WI38 (cell line): ENCODE measurements at regions not wholly inside any gene's neighbourhood (a gene's known extent, or its start where the extent isn't known, plus 50 kb on each side); places are given as distances from the start of the nearest gene placed in this dataset.
"Not testable (repeated sequence)": the region's sequence is repeated elsewhere in the genome, so short reads cannot be mapped to it uniquely, and the experiment has no call there.

Experiments used
- H3K4me3 ChIP-seq: 2 replicates; pipeline ENCODE4 v1.5.1; 2011; ENCODE audit warnings: low read depth, mild to moderate bottlenecking, control low read depth, low read length
- TF ChIP-seq, protein P1 (sequence below): IDR thresholded peaks from 2 replicates; pipeline ENCODE4 v1.5.1; 2012; ENCODE audit warnings: low read depth, mild to moderate bottlenecking, control low read depth, low read length

DNA sequence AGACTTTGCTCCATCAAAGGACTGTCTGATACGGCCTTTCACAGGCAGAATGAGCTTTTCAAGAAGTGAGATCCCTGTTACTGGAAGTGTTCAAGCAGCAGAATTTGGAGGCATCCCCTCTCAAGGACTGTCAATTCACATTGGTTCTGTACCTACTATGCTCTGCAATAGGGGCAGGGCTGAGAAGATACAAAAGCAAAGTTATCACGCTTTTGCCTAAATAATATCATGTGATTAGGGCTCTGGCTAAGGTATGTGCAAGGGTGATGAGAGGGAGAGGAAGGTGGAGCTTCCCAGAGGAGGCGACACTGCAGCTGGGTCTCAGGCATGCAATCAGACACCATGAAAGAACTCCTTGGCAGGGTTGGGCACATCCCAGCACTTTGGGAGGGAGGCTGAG, 80.2 kb upstream of the PIM1 start:
- no peak overlapping the region for H3K4me3 ChIP-seq
- TF ChIP-seq, protein P1, sequence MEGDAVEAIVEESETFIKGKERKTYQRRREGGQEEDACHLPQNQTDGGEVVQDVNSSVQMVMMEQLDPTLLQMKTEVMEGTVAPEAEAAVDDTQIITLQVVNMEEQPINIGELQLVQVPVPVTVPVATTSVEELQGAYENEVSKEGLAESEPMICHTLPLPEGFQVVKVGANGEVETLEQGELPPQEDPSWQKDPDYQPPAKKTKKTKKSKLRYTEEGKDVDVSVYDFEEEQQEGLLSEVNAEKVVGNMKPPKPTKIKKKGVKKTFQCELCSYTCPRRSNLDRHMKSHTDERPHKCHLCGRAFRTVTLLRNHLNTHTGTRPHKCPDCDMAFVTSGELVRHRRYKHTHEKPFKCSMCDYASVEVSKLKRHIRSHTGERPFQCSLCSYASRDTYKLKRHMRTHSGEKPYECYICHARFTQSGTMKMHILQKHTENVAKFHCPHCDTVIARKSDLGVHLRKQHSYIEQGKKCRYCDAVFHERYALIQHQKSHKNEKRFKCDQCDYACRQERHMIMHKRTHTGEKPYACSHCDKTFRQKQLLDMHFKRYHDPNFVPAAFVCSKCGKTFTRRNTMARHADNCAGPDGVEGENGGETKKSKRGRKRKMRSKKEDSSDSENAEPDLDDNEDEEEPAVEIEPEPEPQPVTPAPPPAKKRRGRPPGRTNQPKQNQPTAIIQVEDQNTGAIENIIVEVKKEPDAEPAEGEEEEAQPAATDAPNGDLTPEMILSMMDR: no peak

DNA sequence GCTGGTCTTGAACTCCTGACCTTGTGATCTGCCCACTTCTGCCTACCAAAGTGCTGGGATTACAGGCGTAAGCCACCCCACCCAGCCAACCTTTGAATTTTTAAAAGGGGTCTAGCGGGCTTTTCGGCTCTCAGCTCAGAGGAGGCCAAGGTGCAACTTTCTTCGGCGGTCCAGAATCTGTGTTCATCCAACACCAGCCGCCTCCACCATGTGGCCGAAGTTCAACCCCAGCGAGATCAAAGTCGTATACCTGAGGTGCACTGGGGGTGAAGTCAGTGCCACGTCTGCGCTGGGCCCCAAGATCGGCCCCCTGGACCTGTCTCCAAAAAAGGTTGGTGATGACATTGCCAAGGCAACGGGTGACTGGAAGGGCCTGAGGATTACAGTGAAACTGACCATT, 78.8 kb upstream of the PIM1 start:
- H3K4me3 ChIP-seq: not testable (repeated sequence)

DNA sequence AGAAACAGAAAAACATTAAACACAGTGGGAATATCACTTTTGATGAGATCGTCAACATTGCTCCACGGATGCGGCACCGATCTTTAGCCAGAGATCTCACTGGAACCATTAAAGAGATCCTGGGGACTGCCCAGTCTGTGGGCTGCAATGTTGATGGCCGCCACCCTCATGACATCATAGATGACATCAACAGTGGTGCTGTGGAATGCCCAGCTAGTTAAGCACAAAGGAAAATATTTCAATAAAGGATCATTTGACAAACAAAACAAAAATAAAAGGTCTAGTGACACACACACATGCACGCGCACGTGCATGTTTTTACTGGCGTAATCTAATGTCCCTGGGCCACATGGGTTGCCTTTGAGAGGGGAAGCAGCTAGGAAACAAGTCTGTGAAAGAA, 78.4 kb upstream of the PIM1 start:
- not testable (repeated sequence) for H3K4me3 ChIP-seq

DNA sequence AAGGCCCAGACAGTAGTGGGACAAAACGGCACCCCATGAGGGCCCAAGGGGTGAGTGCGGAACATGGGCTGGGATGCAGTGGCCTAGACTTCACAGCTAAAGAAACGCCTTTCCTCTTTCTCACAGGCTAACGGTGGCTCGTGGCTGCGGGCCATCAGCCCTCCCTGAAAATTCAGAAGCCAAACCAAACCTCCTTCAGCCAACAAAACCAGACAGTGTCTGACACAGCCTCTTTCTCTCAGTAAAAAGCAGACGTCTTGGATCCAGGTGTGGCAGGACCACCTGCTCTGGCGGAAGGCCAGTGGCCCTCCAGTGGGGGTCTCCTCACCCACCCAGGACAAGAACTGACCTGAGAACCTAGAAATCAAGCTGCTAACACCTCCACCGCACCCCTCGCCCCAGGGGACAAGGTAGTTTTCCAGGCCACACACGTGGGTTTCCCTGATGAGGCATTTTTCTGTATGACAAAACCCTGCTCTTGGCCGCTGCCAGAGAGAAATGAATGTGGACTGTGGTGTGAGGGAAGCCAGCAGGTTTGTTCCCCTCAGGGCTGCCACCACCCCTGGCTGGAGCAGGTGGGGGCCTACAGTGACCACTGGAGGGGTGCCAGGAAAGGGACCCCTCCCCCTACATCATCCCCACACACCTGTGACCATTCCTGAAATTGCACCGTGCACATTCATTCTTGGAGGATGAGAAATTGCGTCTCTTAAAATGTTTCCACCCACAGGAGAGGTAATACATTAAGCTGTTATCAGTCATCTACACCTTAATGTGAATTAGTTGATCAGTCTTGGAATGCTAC, 76.8 kb upstream of the PIM1 start:
- H3K4me3 ChIP-seq: no peak overlapping the region
- TF ChIP-seq, protein P1: no peak

DNA sequence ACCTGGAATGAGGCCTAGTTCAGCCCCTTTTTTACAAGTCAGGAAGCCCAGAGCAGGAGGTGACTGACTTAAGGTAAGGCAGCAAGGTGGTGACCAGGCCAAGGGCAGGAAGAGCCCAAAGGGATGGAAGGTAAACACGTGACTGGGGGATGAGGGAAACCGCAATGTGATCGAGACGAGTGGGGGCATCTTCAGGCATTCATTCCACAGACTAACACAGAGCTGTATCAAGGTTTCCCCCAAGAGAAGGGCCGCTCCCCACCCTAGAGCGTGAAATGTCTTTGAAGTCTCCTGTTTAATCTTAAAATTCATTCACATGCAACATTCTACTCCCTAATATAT, 76.3 kb upstream of the PIM1 start:
- TF ChIP-seq, protein P1: no peak
- no peak overlapping the region for H3K4me3 ChIP-seq

DNA sequence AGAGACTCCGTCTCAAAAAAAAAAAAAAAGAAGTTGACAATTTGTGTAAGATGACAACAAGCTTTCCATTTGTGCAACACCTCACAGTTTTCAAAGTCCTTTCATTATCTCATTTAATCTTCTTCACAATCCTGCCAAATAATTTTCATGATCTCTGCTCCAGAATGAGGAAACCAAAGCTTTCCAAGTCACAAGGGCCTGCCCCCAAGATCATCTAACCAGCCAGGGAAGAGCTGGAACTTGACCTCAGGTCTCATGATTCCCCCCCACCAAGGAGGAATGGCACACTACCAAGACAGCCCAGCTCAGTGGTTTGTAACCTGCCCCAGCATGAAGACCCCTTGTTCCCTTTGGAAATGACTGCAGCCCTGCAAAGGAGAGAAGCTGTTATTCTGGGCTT, 74.0 kb upstream of the PIM1 start:
- TF ChIP-seq, protein P1: no peak
- H3K4me3 ChIP-seq: no peak overlapping the region

DNA sequence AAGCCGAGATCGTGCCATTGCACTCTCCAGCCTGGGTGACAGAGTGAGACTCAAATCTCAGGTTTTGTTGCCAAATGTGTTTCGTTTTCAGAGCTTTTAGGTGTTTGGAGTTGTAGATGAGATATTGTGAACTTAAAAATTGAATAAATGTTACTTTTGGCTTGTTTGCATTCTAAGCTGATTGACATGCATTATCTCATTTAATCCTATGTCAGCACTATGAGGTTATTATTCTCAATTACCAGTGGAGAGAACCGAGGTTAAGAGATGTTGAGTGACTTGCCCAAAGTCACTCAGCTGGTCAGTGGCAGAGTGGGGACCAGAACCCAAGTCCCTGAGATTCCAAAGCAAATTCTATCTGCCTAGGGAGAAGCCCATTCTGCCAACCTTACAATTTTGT, 72.6 kb upstream of the PIM1 start:
- H3K4me3 ChIP-seq: no peak overlapping the region
- TF ChIP-seq, protein P1: no peak

DNA sequence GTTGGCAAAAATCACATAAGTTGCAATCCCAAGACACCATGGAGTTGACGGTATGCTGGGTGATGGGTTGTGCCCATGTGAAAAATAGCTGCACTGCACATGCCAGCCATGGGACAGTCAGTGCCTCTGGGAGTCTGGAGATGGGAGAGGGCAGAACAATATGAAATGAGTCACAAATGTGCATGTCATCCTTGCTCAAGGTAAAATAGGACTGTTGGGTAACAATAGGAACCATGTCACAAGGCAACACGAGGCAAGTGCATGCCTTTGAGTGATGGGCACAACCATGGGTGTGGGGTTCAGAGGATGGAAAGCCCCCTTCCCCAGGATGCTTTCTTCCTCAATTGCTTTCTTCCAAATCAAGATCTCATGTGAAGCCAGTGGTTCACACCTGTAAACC, 70.5 kb upstream of the PIM1 start:
- no peak overlapping the region for H3K4me3 ChIP-seq
- TF ChIP-seq, protein P1: no peak
